Stimulated activated CD4-positive, alpha-beta T cell treated with anti-CD3 and anti-CD28 coated beads, TNF-alpha, amount 100 ng/mL, for 4 hours (primary cell): ENCODE measurements at regions not wholly inside any gene's neighbourhood (a gene's known extent, or its start where the extent isn't known, plus 50 kb on each side); places are given as distances from the start of the nearest gene placed in this dataset.
A peak's percentile ranks its signal among the peaks of the same experiment; 100 is the strongest.
"Not testable (repeated sequence)": the region's sequence is repeated elsewhere in the genome, so short reads cannot be mapped to it uniquely, and the experiment has no call there.

ENCODE experiments used
- DNase-seq, 3 experiments: peaks; one replicate each; pipeline ENCODE4 v3.0.0-alpha.2; 2020; ENCODE audit warnings: low read depth in 3 of 3

GRCh38 chr9:75197561-75197960, 109.2 kb downstream of the OSTF1 start:
- DNase-seq, result no peak

- DNase-seq, result no peak
These were observed 110.1 kb downstream of the OSTF1 start for GRCh38 chr9:75198436-75198835.

GRCh38 chr9:75200892-75201470, 112.7 kb downstream of the OSTF1 start:
- DNase-seq, result no peak

- no peak for DNase-seq
These were observed 113.3 kb downstream of the OSTF1 start for GRCh38 chr9:75201480-75202209.

GRCh38 chr9:75207997-75208396, 119.7 kb downstream of the OSTF1 start:
- DNase-seq, result not testable (repeated sequence)

GRCh38 chr9:75210215-75210614, 121.9 kb downstream of the OSTF1 start:
- no peak for DNase-seq

GRCh38 chr9:75213765-75214164, 125.5 kb downstream of the OSTF1 start:
- no peak for DNase-seq

GRCh38 chr9:75226403-75227139, 138.3 kb downstream of the OSTF1 start:
- no peak for DNase-seq

GRCh38 chr9:75228893-75229292, 140.6 kb downstream of the OSTF1 start:
- DNase-seq, result no peak

GRCh38 chr9:75229605-75230332, 141.5 kb downstream of the OSTF1 start:
- no peak for DNase-seq

GRCh38 chr9:75230469-75230868, 142.2 kb downstream of the OSTF1 start:
- DNase-seq, result no peak

- no peak for DNase-seq
These were observed 142.9 kb downstream of the OSTF1 start for GRCh38 chr9:75231167-75231566.

- no peak for DNase-seq
These were observed 144.7 kb downstream of the OSTF1 start for GRCh38 chr9:75233011-75233410.

GRCh38 chr9:75235632-75236031, 147.3 kb downstream of the OSTF1 start:
- DNase-seq, result no peak

- DNase-seq, result no peak
These were observed 150.1 kb downstream of the OSTF1 start for GRCh38 chr9:75238311-75238976.

- no peak for DNase-seq
These were observed 150.9 kb downstream of the OSTF1 start for GRCh38 chr9:75239176-75239575.

GRCh38 chr9:75242426-75242825, 154.1 kb downstream of the OSTF1 start:
- no peak for DNase-seq

- DNase-seq, result no peak
These were observed 158.6 kb downstream of the OSTF1 start for GRCh38 chr9:75246949-75247348.

GRCh38 chr9:75265525-75265972, 177.2 kb downstream of the OSTF1 start:
- DNase-seq, result peak in 1 of 3 experiments; percentile 15

- no peak for DNase-seq
These were observed 180.9 kb downstream of the OSTF1 start for GRCh38 chr9:75269197-75269596.

- DNase-seq, result not testable (repeated sequence)
These were observed 184.7 kb downstream of the OSTF1 start for GRCh38 chr9:75273055-75273454.

GRCh38 chr9:75274781-75275180, 186.5 kb downstream of the OSTF1 start:
- no peak for DNase-seq
